UCSD-AML1 (cell line): ENCODE measurements at regions not wholly inside any gene's neighbourhood (a gene's known extent, or its start where the extent isn't known, plus 50 kb on each side); places are given as distances from the start of the nearest gene placed in this dataset.
A peak's percentile ranks its signal among the peaks of the same experiment; 100 is the strongest.

Experiments used
- DNase-seq: peaks from one replicate; lab custom pipeline; 2025; ENCODE audit not compliant: unreplicated experiment; lab: John Stamatoyannopoulos, UW

DNA sequence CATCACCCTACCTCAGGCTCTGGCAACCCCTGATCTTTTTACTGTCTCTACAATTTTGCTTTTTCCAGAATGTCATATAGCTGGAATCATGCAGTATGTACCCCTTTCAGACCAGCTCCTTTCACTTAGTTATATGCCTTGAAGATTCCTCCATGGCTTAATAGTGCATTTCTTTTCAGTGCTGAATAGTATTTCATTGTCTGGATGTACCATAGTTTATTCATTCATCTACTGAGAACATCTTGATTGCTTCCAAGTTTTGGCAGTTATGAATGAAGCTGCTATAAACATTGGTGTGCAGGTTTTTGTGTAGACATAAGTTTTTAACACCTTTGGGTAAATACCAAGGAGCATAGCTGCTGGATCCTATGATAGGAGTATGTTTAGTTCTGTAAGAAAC is 50.8 kb upstream of the ANP32A start:
- DNase-seq, result no peak

DNA sequence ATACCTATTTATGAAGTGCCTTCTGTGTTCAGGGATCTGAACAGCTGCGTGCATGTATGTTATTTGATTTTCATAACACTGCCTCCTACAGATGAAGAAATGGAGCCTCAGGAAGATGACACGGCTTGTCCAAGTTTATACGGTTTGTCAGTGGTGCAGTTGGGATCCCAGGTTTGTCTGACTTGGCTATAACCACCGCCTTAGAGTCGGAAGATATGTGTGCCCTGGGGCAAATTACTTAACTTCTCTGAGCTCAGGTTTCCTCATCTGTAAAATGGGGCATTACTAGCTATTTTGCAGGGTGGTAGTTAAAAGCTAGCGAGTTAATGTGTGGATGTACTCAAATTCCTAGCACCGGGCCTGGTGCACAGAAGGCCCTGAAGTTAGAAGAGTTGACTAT is 54.1 kb upstream of the ANP32A start:
- no peak for DNase-seq

DNA sequence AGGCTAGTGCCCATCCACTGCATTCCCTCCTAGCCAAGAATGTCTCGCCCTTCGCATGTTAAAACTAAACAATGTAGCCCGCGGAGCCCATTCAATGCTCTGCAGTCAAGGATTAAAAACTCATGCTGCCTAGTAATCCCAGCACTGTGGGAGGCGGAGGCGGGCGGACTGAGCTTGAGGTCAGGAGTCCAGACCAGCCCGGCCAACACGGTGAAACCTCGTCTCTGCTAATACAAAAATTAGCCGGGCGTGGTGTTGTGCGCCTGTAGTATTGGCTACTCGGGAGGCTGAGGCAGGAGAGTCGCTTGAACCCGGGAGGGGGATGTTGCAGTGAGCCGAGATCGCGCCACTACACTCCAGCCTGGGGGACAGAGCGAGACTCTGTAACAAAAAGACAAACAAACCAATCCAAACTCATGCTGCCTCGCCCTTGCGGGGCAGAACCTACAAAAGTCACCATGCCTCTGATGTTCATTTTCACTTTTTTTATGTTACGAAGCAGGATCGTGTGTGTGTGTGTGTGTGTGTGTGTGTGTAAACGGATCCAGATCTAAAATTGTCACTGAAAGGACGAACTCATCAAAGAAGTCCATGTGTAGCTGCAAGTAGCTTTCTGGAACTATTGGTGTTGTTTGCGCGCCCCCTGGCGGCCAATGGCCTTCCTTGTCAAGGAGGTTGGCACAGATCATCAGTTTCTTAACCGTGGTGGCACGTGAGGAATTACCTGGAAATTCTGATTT is 54.8 kb upstream of the SPESP1 start:
- DNase-seq, result peak; percentile 85

DNA sequence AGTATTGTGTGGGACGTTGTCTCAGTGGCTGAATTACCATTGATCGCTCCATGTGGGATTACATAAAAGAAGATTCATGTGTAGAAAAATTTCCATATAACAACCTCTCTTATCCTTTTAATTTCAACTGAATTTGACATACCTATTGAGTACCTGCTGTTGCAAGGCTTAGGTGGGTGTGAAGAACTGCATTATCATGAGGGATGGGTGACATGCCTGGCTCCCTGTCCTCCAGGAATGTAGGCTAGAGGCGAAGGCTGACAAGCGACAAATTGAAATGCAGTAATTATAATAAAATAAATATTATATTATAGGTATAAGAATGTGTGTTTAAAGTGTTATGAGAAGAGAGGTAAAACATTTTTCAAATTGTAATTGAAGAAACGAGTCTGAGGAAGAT is 52.7 kb upstream of the SPESP1 start:
- no peak for DNase-seq

DNA sequence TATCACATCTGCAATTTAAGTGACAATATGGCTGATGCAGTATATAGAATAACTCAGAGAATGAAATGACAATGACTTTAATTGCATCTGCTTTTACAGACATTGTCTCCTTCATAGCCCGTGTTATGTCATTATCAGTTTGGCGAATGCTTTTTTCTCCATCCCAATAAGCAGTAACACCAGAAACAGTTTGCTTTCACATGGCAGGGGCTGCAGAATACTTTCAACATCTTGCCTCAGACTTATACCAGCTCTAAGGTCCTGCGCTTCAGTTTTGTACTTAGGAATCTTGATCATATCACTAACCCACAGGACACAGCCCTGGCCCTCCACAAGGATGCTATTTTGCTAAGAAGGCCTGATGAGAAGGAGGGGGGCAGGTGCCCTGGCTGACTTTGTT is 49.9 kb upstream of the SPESP1 start:
- no peak for DNase-seq
